SIG-M5 treated with dmso at 0.1 percent for 504 hours (cell line): ENCODE measurements at regions not wholly inside any gene's neighbourhood (a gene's known extent, or its start where the extent isn't known, plus 50 kb on each side); places are given as distances from the start of the nearest gene placed in this dataset.
"Not testable (repeated sequence)": the region's sequence is repeated elsewhere in the genome, so short reads cannot be mapped to it uniquely, and the experiment has no call there.

Source experiments
- DNase-seq: peaks from one replicate; lab custom pipeline; 2025; ENCODE audit not compliant: unreplicated experiment; lab: John Stamatoyannopoulos, UW

DNA sequence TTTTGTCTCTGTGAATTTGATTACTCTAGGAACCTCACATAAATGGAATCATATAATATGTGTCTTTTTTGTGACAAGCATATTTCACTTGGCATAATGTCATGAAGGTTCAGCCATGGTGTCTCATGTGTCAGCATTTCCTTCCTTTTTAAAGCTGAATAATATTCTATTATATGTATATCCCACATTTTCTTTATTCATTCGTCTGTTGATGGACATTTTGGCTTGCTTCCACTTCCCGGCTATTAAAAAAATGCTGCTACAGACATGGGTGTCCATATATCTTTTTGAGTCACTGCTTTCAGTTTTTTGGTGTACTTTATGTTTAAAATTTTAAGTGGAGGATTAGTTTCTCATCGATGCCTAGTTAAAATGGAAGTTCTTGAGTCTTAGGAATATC is 59.8 kb upstream of the C5orf63 start:
- DNase-seq: no peak

DNA sequence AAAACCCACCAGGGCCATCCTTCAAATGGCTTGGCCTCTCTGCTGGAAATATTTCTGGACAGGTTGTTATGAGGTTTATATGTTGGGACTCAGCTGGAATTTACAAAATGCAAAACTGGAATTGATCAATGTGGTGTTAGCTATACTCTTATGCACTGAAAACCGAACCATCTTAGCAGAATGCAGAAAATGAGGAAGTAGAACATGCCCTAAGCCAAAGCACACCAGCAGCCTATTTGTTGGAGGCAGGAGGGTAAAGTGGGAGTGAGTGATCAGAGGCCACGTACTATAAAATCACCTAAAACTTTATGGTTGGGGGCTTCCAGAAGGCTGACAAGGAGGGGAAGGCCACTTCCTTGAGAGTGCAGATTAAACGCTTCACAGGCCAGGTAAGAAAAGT is 63.6 kb upstream of the C5orf63 start:
- peak; percentile 37 for DNase-seq

DNA sequence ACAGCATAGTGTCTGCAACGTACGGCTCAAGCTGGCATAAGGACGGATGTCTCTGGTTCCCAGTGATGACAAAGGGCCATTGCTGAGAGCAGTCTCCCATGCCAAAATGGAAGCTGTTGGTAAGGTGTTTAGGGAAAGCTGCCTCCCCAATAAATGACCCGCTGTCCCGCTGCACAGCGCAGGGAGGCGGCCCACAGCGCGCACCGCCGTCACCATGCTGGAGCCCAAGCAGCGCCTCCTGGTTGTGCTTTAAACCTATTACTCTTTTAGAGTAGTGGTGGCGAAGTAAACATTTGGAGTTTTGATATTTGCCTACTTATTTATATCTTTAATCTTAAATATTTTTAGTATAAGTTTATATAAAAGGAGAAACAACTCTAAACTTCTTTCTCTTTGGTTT is 70.4 kb upstream of the C5orf63 start:
- DNase-seq: no peak

DNA sequence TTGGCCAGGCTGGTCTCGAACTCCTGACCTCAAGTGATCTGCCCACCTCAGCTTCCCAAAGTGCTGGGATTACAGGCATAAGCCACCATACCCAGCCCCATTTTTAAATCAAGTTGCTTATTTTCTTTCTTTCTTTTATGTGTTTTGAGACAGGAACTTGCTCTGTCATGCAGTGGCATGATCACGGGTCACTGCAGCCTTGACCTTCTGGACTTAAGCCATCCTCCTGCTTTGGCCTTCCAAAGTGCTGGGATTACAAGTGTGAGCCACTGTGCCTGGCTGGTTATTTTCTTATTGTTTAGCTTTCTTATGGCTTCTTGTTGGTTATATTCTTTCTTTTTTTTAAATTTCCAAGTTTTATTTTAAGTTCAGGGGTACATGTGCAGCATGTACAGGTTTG is 79.7 kb upstream of the C5orf63 start:
- DNase-seq: no peak

DNA sequence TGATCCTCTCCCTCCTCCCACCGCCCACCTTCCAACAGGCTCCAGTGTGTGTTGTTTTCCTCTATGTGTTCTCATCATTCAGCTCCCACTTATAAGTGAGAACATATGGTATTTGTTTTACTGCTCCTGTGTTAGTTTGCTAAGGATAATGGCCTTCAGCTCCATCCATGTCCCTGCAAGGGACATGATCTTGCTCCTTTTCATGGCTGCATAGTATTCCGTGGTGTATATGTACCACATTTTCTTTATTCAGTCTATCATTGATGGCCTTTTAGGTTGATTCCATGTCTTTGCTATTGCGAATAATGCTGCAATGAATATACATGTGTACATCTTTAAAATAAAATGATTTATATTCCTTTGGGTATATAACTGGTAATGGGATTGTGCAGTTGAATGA is 80.2 kb upstream of the C5orf63 start:
- DNase-seq: no peak

DNA sequence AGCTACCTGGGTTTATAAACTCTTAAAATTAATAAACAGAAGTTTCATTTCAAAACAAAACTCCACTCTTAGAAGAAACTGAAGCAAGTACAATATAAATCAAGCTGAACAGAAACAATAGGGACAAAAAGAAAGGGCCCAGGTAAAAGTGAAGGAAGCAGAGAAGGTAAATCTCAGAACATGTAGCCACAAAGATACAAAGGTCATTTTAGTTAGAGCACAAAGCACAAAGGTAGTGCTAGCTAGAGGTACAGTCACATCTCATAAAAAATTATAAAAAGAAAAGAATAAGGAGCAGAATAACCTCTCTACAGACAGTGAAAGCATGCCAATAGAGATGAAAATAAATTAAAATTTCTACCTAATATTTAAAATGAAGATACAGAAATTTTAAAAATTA is 90.4 kb upstream of the C5orf63 start:
- no peak for DNase-seq

DNA sequence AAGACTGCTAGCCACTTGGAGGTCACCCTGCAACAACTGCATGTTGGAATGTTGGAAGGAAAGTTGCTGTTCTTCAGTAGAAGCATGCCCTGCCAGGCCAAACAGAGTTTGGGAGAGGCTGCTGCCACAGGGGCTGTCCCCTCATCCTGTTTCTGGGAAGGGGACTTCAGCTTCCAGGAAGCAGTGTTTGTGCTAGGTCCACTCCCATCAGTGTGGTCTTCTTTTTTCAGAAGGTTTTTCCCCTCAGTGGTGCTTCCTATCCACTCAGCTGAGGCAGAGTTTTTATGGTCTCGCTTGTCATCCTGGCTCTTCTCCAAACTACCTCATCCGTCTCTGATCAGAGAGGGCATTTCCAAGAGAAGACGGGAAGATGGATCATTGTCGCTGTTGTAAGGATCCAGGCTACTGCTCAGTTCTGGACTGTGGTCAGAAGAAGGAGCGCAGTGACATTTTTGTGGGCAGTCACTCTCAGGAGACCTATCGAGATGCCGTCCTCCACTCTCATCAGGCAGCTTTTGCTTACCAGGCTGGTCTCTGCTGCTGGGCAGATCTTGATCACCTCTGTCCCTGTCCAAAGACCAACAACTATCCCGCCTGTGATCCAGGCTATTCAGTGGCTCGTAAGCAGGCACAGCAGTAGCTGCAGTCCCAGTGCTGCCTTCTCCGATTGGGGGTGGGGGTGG is 97.8 kb upstream of the C5orf63 start:
- no peak for DNase-seq

DNA sequence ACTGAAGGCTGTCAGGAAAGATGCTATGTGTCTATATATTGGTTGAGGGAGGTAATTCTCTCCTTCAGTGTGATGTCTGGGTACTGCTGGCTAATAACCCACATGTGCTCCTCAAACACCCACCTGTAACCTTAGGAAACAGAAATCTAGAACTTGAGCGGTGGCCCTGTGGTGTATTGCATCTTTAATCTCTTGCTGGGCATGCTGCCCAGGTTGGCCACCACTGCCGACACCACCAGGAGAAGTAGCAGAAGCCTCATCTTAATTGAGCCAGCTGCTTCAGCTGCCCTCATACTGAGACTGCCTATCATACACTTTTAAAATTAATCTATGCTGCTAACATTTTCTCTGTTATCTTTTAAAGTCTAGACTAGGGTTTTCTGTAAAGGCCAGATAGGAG is 103.5 kb upstream of the C5orf63 start:
- DNase-seq: no peak

DNA sequence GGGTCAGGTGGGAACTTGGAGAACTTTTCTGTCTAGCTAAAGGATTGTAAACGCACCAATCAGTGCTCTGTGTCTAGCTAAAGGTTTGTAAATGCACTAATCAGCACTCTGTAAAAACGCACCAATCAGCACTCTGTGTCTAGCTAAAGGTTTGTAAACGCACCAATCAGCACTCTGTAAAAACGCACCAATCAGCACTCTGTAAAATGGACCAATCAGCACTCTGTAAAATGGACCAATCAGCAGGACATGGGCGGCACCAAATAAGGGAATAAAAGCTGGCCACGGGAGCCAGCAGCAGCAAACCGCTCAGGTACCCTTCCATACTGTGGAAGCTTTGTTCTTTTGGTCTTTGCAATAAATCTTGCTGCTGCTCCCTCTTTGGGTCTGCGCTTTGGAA is 108.0 kb upstream of the MEGF10 start:
- not testable (repeated sequence) for DNase-seq

DNA sequence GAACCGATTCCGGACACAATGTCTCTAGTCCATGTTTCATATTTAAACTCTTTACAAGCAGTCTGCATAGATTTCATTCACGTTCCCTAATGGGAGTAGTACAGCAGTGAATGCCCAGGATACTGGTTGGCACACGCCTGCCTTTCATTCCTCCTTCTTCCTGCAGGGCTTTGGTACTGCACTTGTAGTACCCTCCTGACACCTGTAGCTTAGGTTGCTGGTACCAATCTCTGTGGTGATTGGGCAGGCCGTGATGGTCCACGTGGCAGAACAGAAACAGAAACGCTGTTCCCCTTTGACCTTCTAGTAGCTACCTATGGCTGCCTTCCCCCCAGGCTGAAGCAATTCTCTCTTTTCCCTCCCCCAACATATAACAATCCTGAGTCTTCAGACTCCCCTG is 107.3 kb upstream of the MEGF10 start:
- no peak for DNase-seq

DNA sequence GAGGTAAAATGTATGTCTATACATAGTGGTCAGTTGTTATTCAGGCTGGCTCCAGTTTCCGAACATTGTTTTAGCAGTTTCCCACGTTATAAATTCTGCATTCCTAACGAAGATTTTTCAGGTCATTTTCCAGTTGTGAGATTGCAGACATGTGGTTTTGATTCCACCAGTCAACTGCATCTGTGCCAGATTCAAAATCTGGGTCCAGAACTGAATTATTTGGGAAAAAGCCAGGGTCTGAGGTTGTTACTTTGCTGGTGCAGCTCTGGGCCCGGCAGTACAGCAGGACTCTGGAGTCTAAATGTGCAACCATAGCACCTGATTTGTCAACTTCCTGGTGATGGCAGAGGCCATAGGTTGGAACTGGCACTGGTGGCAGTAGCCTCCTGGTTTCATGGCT is 105.7 kb upstream of the MEGF10 start:
- DNase-seq: no peak

DNA sequence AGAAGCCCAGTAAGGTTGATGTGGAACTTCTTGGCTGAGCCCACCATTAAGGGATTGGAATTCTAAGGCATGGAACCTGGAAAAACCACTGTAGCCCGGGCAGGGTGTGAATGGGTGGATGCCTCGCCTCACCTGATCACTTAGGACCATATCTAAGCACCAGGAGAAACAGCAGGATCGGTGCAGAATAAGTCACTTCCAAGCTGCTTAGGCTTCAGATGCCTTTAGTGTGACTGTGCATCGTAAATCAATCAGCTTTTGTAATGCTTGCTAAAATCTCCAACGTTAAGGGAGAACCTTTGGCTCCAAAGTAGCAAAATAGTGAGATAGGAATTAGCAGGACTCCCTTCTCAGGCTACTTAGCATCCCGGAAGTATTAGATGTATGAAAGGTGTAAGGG is 103.9 kb upstream of the MEGF10 start:
- no peak for DNase-seq

DNA sequence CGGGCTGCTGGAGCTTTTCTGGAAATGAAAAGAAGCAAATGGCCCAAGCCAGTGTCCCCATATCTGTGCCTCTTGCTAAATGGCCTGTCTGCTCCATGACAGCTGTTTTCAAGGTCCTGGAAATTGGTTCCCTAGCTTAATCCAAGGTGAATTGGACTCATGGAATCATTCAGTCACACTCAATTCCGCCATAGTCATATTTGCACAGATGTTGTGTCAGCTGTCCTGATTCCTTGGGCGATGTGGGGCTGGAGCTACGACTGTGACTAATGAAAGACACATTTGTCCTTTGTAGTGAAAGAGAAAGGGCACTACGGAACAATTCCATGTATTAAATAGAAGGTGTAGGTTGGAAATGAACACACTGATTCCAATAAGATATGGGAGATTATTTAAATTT is 102.9 kb upstream of the MEGF10 start:
- no peak for DNase-seq

DNA sequence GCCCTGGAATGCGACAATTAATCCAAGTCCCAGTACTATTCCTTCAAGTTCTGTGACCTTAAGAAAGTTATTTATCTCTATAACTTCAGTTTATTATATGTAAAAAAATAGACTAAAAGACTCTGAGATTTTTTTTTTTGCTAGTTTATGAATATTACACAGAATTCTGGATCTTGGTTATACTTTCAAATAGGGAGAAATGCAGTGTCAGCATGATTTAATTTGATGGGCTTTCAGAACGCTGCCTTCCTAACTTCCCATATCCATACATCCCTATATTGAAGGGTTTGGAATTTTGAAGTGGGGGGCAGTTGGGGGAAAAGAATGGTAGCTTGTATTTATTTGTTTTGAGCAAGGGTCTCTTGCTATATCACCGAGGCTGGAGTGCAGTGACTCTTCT is 98.4 kb upstream of the MEGF10 start:
- no peak for DNase-seq

DNA sequence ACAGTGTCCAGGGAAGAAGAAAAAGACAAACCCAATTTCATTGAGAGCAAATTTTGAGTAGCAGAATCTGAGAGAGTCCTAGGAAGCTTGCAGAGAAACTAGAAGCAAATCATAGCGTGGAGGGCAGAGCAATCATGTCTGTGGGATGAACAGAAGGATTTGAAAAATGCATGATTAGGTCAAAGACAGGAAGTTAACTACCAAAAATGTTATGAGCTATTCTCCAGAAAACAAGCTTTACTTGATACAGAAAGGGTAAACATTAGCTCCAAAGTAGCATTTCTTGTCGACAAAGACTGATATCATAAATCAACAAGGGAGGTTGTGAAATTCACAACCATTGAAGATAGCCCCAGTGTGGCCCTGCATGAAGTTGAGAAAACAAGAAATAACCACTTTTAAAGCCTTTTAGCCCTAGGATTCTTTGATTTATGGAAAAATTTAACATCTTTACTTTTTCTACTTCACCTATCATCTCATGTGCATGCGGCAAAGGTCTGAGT is 97.7 kb upstream of the MEGF10 start:
- no peak for DNase-seq

DNA sequence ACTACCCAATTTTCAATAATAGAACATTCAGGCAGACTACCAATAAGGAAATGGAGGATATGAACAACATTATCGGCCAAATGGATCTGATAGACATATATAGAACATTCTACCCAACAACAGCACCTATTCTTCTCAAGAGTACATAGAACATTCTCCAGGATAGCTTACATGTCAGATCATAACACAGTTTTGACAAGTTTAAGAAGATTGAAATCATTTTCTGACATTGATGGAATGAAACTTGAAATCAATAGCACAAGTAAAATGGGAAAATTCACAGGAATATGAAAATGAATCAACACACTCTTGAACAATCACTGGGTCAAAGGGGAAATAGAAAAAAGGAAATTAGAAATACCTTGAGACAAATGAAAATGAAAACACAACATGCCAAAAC is 94.6 kb upstream of the MEGF10 start:
- no peak for DNase-seq

DNA sequence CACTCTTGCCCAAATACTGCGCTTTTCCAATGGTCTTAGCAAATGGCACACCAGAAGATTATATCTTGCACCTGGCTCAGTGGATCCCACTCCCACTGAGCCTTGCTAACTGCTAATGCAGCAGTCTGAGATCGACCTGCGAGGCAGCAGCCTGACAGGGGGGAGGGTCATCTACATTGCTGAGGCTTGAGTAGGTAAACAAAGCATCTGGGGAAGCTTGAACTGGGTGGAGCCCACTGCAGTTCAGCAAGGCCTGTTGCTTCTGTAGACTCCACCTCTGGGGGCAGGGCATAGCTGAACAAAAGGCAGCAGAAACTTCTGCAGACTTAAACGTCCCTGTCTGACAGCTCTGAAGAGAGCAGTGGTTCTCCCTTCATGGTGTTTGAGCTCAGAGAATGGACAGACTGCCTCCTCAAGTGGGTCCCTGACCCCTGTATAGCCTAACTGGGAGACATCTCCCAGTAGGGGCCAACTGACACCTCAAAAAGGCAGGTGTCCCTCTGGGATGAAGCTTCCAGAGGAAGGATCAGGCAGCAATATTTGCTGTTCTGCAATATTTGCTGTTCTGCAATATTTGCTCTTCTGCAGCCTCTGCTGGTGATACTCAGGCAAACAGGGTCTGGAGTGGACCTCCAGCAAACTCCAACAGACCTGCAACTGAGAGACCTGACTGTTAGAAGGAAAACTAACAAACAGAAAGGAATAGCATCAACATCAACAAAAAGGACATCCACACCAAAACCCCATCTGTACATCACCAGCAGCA is 93.0 kb upstream of the MEGF10 start:
- DNase-seq: not testable (repeated sequence)

DNA sequence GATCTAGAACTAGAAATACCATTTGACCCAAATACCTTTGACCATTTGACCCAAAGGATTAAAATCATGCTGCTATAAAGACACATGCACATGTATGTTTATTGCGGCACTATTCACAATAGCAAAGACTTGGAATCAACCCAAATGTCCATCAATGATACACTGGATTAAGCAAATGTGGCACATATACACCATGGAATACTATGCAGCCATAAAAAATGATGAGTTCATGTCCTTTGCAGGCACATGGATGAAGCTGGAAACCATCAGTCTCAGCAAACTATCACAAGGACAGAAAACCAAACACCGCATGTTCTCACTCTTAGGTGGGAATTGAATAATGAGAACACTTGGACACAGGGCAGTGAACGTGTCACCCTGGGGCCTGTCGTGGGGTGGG is 87.9 kb upstream of the MEGF10 start:
- DNase-seq: not testable (repeated sequence)

DNA sequence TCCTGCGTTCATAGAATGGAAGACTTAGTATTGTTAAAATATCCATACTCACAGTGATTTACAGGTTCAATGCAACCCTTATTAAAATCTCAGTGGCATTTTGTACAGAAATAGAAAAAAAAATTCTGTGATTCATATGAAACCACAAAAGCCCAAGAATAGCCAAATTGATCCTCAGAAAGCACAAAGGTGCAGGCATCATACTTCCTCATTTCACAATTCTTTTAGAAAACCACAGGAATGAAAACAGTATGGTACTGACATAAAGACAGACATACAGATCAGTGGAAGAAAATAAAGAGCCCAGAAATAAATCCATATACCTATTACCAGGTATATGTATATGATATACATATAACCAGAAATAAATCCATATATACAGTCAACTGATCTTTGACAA is 86.8 kb upstream of the MEGF10 start:
- peak; percentile 30 for DNase-seq

DNA sequence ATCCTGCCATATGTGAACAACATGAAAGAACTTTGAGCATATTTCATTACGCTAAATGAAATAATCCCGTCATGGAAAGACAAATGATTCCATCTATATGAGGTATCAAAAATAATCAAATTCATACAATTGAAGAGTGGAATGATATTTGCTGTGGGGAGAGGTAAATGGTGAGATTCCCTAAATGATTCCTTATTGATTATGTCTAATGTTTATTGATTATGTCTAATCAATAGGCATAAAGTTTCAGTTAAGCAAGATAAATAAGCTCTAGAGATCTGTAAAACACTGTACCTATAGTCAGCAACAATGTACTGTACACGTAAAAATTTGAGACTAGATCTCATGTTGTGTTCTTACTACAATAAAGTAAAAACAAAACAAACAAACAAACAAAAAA is 85.4 kb upstream of the MEGF10 start:
- no peak for DNase-seq

DNA sequence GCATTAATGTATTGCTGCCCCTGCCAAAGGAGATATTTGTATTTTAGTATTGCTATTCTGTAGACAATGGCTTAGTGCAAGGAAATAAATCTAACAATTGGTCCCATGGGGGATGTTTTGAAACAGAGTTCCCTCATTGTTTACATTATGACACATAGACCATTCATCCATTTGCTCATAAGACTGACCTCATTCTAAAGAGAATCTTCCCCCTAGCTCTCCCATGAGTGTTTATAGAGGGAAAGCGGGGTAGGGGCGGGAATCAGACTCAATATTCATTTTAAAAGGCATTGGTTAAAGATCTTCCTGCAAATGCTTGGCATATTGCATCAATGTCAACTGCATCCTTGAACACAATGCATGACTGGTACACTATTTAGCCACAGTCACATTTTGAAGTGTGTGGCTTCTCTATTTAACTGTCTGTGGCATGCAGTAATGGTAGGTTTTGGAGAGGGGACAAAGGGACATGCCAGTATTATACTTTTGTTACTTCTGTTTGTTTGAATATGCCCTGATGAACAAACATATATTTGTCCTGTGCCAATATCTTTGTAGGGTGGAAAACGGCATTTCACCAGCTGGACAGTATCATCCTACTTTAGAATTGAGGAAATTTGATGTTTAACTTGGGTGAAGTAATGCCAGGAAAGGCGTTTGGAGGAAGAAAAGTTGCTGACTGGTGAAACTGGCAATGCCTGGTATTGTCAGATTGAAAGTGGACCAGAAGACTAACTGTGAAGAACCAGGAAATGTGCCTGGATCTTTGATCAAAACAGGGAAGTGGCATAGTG is 84.1 kb upstream of the MEGF10 start:
- DNase-seq: no peak

DNA sequence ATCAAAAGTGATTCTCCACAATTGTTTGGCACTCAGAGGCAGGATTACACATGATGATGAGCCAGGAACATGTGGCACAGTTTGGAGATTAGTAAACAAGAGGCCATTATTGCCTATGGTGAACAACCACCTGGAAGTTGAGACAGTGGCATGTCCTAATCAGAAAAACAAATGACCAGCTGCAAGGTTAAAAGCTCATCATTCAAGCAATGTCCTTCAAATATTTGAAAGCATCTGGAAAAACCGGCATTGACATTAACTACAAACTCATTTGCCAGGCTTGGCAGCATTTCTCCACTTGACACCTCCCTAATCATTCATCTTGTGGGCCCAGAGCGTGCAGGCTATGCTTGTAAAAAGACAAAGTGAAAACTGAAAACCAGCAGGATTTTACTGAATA is 80.6 kb upstream of the MEGF10 start:
- no peak for DNase-seq
